ENCODE measurements at regions not wholly inside any gene's neighbourhood (a gene's known extent, or its start where the extent isn't known, plus 50 kb on each side); places are given as distances from the start of the nearest gene placed in this dataset.

GRCh38 chr4:41456559-41457101 is 81.3 kb upstream of the LIMCH1 start:
- no peak for TF ChIP-seq POLR2A (IDR thresholded peaks at IDR 0.05)
- TF ChIP-seq, protein P1, sequence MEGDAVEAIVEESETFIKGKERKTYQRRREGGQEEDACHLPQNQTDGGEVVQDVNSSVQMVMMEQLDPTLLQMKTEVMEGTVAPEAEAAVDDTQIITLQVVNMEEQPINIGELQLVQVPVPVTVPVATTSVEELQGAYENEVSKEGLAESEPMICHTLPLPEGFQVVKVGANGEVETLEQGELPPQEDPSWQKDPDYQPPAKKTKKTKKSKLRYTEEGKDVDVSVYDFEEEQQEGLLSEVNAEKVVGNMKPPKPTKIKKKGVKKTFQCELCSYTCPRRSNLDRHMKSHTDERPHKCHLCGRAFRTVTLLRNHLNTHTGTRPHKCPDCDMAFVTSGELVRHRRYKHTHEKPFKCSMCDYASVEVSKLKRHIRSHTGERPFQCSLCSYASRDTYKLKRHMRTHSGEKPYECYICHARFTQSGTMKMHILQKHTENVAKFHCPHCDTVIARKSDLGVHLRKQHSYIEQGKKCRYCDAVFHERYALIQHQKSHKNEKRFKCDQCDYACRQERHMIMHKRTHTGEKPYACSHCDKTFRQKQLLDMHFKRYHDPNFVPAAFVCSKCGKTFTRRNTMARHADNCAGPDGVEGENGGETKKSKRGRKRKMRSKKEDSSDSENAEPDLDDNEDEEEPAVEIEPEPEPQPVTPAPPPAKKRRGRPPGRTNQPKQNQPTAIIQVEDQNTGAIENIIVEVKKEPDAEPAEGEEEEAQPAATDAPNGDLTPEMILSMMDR (IDR thresholded peaks at IDR 0.05) = no peak

Data from esophagus squamous epithelium (tissue), 4 donors.